ENCODE measurements at regions not wholly inside any gene's neighbourhood (a gene's known extent, or its start where the extent isn't known, plus 50 kb on each side); places are given as distances from the start of the nearest gene placed in this dataset.

GRCh38 chr17:17401271-17401781 lies 75.5 kb upstream of the MED9 start:
- DNase-seq, result no peak
- intact Hi-C loops (cut with DNase I; ENCODE audit: low total_unique reads), result no loop called here
- no peaks in the 10 kb centered on the region for H3K4me1 ChIP-seq
- H3K36me3 ChIP-seq, result no peaks in the 10 kb centered on the region
- H3K27me3 ChIP-seq, result no peaks in the 10 kb centered on the region
- no peak overlapping the region for H3K27ac ChIP-seq
- H3K4me3 ChIP-seq, result no peak overlapping the region
- TF ChIP-seq CTCF (IDR thresholded peaks at IDR 0.05), result no peak
- no peak for TF ChIP-seq POLR2A (IDR thresholded peaks at IDR 0.05)
- no peaks in the 10 kb centered on the region for H3K9me3 ChIP-seq

- H3K27ac ChIP-seq, result no peak overlapping the region
- no peak for TF ChIP-seq CTCF (IDR thresholded peaks at IDR 0.05)
- no peak for TF ChIP-seq POLR2A (IDR thresholded peaks at IDR 0.05)
- H3K4me3 ChIP-seq, result no peak overlapping the region
- no peaks in the 10 kb centered on the region for H3K4me1 ChIP-seq
- DNase-seq, result no peak
- no peaks in the 10 kb centered on the region for H3K36me3 ChIP-seq
- intact Hi-C loops (cut with DNase I; ENCODE audit: low total_unique reads), result no loop called here
- no peaks in the 10 kb centered on the region for H3K27me3 ChIP-seq
- no peaks in the 10 kb centered on the region for H3K9me3 ChIP-seq
Measured at GRCh38 chr17:17402558-17402957, 74.2 kb upstream of the MED9 start.

GRCh38 chr17:17403065-17403464 lies 73.7 kb upstream of the MED9 start:
- intact Hi-C loops (cut with DNase I; ENCODE audit: low total_unique reads), result no loop called here
- Histone ChIP-seq H3K27me3 (no peaks in the 10 kb centered on the region), H3K4me3 (no peak overlapping the region), H3K9me3 (no peaks in the 10 kb centered on the region), H3K4me1 (no peaks in the 10 kb centered on the region), H3K27ac (no peak overlapping the region), H3K36me3 (no peaks in the 10 kb centered on the region)
- no peak for DNase-seq
- TF ChIP-seq CTCF (IDR thresholded peaks at IDR 0.05), result no peak
- TF ChIP-seq POLR2A (IDR thresholded peaks at IDR 0.05), result no peak

GRCh38 chr17:17403899-17404576 lies 72.8 kb upstream of the MED9 start:
- no peak for DNase-seq
- TF ChIP-seq CTCF (IDR thresholded peaks at IDR 0.05), result no peak
- TF ChIP-seq POLR2A (IDR thresholded peaks at IDR 0.05), result no peak

GRCh38 chr17:17405673-17406072 lies 71.1 kb upstream of the MED9 start:
- Histone ChIP-seq H3K4me3 (no peak overlapping the region), H3K27ac (no peak overlapping the region), H3K36me3 (no peaks in the 10 kb centered on the region), H3K9me3 (no peaks in the 10 kb centered on the region), H3K4me1 (no peaks in the 10 kb centered on the region), H3K27me3 (no peaks in the 10 kb centered on the region)
- no peak for DNase-seq
- intact Hi-C loops (cut with DNase I; ENCODE audit: low total_unique reads), result no loop called here
- no peak for TF ChIP-seq CTCF (IDR thresholded peaks at IDR 0.05)
- no peak for TF ChIP-seq POLR2A (IDR thresholded peaks at IDR 0.05)

More at GRCh38 chr17:17403899-17404576, 72.8 kb upstream of the MED9 start:
- H3K9me3 ChIP-seq, result no peaks in the 10 kb centered on the region
- no peaks in the 10 kb centered on the region for H3K27me3 ChIP-seq
- intact Hi-C loops (cut with DNase I; ENCODE audit: low total_unique reads), result no loop called here
- H3K4me1 ChIP-seq, result no peaks in the 10 kb centered on the region
- H3K4me3 ChIP-seq, result no peak overlapping the region
- H3K36me3 ChIP-seq, result no peaks in the 10 kb centered on the region
- H3K27ac ChIP-seq, result no peak overlapping the region
